Colonic mucosa (tissue), 4 donors: ENCODE measurements at regions not wholly inside any gene's neighbourhood (a gene's known extent, or its start where the extent isn't known, plus 50 kb on each side); places are given as distances from the start of the nearest gene placed in this dataset.
"Not testable (repeated sequence)": the region's sequence is repeated elsewhere in the genome, so short reads cannot be mapped to it uniquely, and the experiment has no call there.

ENCODE experiments used
- DNase-seq: peaks from one replicate; pipeline ENCODE4 v3.0.0-alpha.2; 2020
- H3K27ac ChIP-seq: fragments of 200-600 bp; one replicate; pipeline ENCODE4 v1.8.0; 2021
- H3K27me3 ChIP-seq: fragments of 200-600 bp; one replicate; pipeline ENCODE4 v1.8.0; 2021
- H3K36me3 ChIP-seq: fragments of 200-600 bp; one replicate; pipeline ENCODE4 v1.8.0; 2021
- H3K4me1 ChIP-seq: fragments of 200-600 bp; one replicate; pipeline ENCODE4 v1.8.0; 2021; ENCODE audit warnings: mild to moderate bottlenecking
- H3K4me3 ChIP-seq: fragments of 200-600 bp; one replicate; pipeline ENCODE4 v1.8.0; 2021
- H3K9ac ChIP-seq, 2 donors: one replicate each; pipeline ENCODE4 v1.7.0; 2013; ENCODE audit warnings: control low read depth in 2 of 2, low read depth in 2 of 2, low read length in 2 of 2
- H3K9me3 ChIP-seq: fragments of 200-600 bp; one replicate; pipeline ENCODE4 v1.8.0; 2021
- intact Hi-C: fragments of 100-400 bp; cut with DNase I; formaldehyde crosslinking; loops from one replicate; pipeline ENCODE4 v1.14.1; 2022
- TF ChIP-seq, protein P1 (sequence below): fragments of 200-600 bp; IDR thresholded peaks from one replicate; pipeline ENCODE4 v1.8.0; 2022; ENCODE audit warnings: antibody characterized with exemption, mild to moderate bottlenecking
- donor health status: healthy.
- donor health status: DM: no; HTN: no; CAD: no.
- donor health status: DM: no; HTN: no; CAD: no.

DNA sequence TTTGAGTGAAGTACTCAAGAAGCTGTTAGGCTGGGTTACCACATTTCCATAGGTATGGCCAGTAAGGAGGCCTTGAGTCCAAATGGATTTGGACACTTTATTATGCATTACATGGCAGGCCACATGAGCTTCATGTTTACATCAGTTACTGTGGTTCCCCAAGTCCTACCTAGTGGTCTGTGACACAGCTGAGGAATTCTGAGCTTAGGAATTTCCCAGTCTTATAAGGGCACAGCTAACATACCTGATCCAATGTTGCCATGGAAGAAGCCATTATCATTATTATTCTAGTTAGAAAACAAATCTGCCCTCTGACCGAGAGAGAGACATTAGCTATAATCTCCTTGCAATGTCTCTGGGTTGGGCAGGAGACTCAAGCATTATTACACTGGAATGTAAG, 174.4 kb upstream of the NUDT10 start:
- intact Hi-C loops, result no loop called here
- H3K9ac ChIP-seq, result no peak overlapping the region
- H3K36me3 ChIP-seq, result no peaks in the 10 kb centered on the region
- H3K27me3 ChIP-seq, result no peaks in the 10 kb centered on the region
- no peak overlapping the region for H3K4me3 ChIP-seq
- TF ChIP-seq, protein P1, sequence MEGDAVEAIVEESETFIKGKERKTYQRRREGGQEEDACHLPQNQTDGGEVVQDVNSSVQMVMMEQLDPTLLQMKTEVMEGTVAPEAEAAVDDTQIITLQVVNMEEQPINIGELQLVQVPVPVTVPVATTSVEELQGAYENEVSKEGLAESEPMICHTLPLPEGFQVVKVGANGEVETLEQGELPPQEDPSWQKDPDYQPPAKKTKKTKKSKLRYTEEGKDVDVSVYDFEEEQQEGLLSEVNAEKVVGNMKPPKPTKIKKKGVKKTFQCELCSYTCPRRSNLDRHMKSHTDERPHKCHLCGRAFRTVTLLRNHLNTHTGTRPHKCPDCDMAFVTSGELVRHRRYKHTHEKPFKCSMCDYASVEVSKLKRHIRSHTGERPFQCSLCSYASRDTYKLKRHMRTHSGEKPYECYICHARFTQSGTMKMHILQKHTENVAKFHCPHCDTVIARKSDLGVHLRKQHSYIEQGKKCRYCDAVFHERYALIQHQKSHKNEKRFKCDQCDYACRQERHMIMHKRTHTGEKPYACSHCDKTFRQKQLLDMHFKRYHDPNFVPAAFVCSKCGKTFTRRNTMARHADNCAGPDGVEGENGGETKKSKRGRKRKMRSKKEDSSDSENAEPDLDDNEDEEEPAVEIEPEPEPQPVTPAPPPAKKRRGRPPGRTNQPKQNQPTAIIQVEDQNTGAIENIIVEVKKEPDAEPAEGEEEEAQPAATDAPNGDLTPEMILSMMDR, result no peak
- H3K9me3 ChIP-seq, result no peaks in the 10 kb centered on the region
- no peak for DNase-seq
- H3K27ac ChIP-seq, result no peak overlapping the region
- H3K4me1 ChIP-seq, result no peaks in the 10 kb centered on the region

DNA sequence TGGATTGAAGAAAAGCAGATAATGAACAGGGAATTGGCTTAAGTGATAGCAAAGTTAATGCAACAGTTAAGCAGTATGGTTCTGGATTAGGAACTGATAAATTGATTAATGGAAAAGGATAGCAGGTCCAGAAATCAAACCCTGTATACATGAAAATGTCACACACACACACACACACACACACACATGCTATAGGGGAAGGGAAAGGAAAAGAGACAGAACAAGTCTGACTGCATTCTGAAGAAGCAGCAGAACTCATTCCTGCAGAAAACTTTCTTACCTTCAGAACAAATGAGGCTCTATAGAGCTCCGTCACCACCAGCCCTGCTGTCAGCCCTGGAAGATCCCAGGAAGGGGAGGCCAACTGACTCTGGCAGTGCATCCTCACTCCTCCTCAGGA, 173.2 kb upstream of the NUDT10 start:
- intact Hi-C loops, H3K36me3 ChIP-seq, H3K4me1 ChIP-seq, DNase-seq, H3K9ac ChIP-seq, H3K27me3 ChIP-seq, H3K4me3 ChIP-seq, H3K9me3 ChIP-seq, H3K27ac ChIP-seq: not testable (repeated sequence)

DNA sequence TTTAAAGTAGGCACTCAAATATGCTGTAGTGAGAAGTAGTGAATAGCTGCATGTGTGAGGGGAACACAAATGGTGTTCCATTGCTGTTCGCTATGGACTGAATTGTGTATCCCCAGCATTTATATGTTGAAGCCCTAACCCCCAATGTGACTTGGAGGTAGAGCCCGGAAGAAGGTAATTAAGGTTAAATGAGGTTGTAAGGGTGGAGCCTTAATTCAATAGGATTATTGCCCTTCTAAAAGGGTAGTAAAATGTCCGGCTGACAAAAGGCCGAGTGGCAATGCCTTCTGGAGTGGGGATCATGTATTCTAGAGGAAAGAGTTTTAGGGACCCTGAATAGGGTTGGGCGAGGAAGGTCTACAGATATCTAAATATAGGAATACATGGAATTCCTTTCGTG, 168.9 kb upstream of the NUDT10 start:
- no peak overlapping the region for H3K9ac ChIP-seq
- no peak for DNase-seq
- H3K27me3 ChIP-seq, result no peaks in the 10 kb centered on the region
- intact Hi-C loops, result no loop called here
- no peaks in the 10 kb centered on the region for H3K4me1 ChIP-seq
- H3K4me3 ChIP-seq, result no peak overlapping the region
- H3K27ac ChIP-seq, result no peak overlapping the region
- no peaks in the 10 kb centered on the region for H3K9me3 ChIP-seq
- H3K36me3 ChIP-seq, result no peaks in the 10 kb centered on the region
- TF ChIP-seq, protein P1, result no peak

DNA sequence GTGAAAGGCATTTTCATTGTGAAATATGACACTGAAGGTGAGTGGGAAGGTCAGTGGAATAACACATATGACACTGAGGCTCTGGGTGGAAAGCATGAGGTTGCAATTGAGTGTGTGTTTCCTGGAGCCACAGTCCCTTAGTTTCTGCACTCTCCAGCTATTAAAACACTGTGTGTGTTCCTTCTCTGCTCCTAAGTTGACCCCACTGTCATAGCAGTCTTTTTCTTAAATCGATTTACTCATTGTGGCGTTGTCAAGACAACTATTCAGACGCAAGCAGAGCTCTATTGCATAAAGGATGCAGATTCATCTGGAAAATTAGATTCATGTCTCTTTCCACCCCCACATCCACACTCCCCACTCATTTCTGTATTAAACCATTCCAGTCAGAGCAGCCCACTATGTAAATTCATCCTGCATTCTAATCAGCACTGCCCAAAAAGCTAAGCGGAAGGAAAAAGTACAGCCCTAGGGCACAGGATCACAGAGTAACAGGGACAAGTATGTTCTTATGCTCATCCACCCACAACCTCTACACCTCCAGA, 154.2 kb upstream of the NUDT10 start:
- H3K4me1 ChIP-seq, DNase-seq, H3K36me3 ChIP-seq, H3K4me3 ChIP-seq, H3K27me3 ChIP-seq, H3K27ac ChIP-seq, H3K9me3 ChIP-seq, intact Hi-C loops, H3K9ac ChIP-seq: not testable (repeated sequence)

DNA sequence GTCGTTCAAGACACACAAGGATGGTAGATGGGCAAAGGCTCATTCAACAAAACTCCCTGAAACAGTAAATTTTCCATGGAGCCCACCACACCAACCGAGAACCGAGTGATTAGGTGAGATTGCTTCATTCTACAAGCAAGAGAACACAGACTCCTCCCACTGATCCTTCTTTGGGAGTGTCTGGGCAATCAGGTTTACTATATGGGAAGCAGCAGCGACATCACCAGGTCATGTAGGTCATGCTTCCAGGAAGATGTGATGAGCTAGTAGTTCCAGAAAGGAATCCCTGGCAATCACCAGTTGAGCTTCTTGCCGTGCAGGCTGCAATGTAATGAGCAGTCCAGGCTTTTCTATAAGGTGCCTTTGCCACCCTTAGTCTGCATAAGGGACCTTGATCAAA, 152.8 kb upstream of the NUDT10 start:
- H3K9ac ChIP-seq, intact Hi-C loops, H3K4me3 ChIP-seq, DNase-seq, H3K27me3 ChIP-seq, H3K36me3 ChIP-seq, H3K4me1 ChIP-seq, H3K9me3 ChIP-seq, H3K27ac ChIP-seq: not testable (repeated sequence)

DNA sequence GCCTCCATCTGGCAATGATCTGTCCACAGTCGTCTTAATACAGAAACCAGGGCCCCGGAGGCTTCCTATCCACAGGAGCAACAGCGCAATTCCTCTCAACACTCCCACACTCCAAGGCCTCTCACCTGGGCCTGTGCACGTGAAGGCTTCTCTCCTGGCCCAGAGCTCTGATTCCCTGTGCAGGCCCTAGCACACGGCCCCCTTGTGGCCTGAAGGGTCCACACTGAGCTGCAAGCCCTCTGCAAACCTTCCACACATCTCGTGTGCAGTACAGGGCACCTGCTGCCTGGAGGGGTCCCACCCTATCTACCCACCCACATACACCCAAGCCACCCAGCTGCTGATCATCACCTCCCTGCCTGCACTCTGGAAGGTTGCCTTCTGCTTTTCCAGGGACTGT, 150.1 kb upstream of the NUDT10 start:
- DNase-seq, result no peak
- intact Hi-C loops, result no loop called here

DNA sequence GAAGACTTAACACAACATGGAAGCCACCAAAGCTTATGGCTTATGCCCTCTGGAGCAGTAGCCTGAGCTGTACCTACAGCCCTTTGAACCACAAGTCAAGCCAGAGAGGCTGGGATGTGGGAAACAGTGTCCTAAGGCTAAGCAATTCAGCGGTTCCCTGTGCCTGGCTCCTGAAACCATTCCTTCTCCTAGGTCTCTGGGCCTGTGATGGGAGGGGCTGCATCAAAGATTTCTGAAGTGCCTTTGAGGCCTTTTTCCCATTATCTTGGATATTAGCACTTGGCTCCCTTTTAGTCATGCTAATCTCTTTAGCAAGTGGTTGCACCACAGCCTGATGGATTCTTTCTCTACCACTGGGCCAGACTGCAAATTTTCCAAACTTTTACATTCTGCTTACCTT, 140.5 kb upstream of the NUDT10 start:
- Histone ChIP-seq H3K4me1 (no peaks in the 10 kb centered on the region), H3K9ac (no peak overlapping the region), H3K36me3 (no peaks in the 10 kb centered on the region), H3K27ac (no peak overlapping the region), H3K4me3 (no peak overlapping the region), H3K27me3 (no peaks in the 10 kb centered on the region), H3K9me3 (no peaks in the 10 kb centered on the region)
- intact Hi-C loops, result no loop called here
- TF ChIP-seq, protein P1, result no peak
- DNase-seq, result no peak

More for the DNA sequence above, 150.1 kb upstream of the NUDT10 start:
- TF ChIP-seq, protein P1, result no peak
- H3K27ac ChIP-seq, result no peak overlapping the region
- H3K4me3 ChIP-seq, result no peak overlapping the region
- no peaks in the 10 kb centered on the region for H3K4me1 ChIP-seq
- H3K27me3 ChIP-seq, result no peaks in the 10 kb centered on the region
- no peak overlapping the region for H3K9ac ChIP-seq
- no peaks in the 10 kb centered on the region for H3K36me3 ChIP-seq
- no peaks in the 10 kb centered on the region for H3K9me3 ChIP-seq
